Fibroblast of the conjunctiva (primary cell): ENCODE measurements at regions not wholly inside any gene's neighbourhood (a gene's known extent, or its start where the extent isn't known, plus 50 kb on each side); places are given as distances from the start of the nearest gene placed in this dataset.
"Not testable (repeated sequence)": the region's sequence is repeated elsewhere in the genome, so short reads cannot be mapped to it uniquely, and the experiment has no call there.

Experiments
- DNase-seq: peaks from one replicate; pipeline ENCODE4 v3.0.0-alpha.2; 2010; ENCODE audit warnings: low read depth

GRCh38 chr15:69602921-69603320 lies 150.3 kb downstream of the RPLP1 start:
- no peak for DNase-seq

GRCh38 chr15:69603369-69604071 lies 150.9 kb downstream of the RPLP1 start:
- DNase-seq, result no peak

GRCh38 chr15:69604072-69604411 lies 151.4 kb downstream of the RPLP1 start:
- no peak for DNase-seq

- no peak for DNase-seq
These were observed 153.5 kb downstream of the RPLP1 start for GRCh38 chr15:69606144-69606543.

- DNase-seq, result no peak
These were observed 154.4 kb downstream of the RPLP1 start for GRCh38 chr15:69606921-69607500.

GRCh38 chr15:69608661-69609060 lies 156.0 kb downstream of the RPLP1 start:
- no peak for DNase-seq

- no peak for DNase-seq
These were observed 156.6 kb downstream of the RPLP1 start for GRCh38 chr15:69609176-69609575.

- no peak for DNase-seq
These were observed 157.2 kb downstream of the RPLP1 start for GRCh38 chr15:69609776-69610175.

GRCh38 chr15:69610277-69610676 lies 157.7 kb downstream of the RPLP1 start:
- no peak for DNase-seq

GRCh38 chr15:69610858-69611257 lies 158.2 kb downstream of the RPLP1 start:
- DNase-seq, result no peak

- DNase-seq, result no peak
These were observed 159.5 kb downstream of the RPLP1 start for GRCh38 chr15:69612112-69612511.

- no peak for DNase-seq
These were observed 160.6 kb downstream of the RPLP1 start for GRCh38 chr15:69613182-69613581.

- no peak for DNase-seq
These were observed 161.4 kb downstream of the RPLP1 start for GRCh38 chr15:69613988-69614387.

GRCh38 chr15:69615736-69616135 lies 163.1 kb downstream of the RPLP1 start:
- no peak for DNase-seq

GRCh38 chr15:69616558-69616957 lies 163.9 kb downstream of the RPLP1 start:
- DNase-seq, result no peak

GRCh38 chr15:69617144-69617543 lies 164.5 kb downstream of the RPLP1 start:
- DNase-seq, result not testable (repeated sequence)

- no peak for DNase-seq
These were observed 171.0 kb downstream of the RPLP1 start for GRCh38 chr15:69623392-69624154.

GRCh38 chr15:69624155-69624520 lies 171.5 kb downstream of the RPLP1 start:
- no peak for DNase-seq

- no peak for DNase-seq
These were observed 172.2 kb downstream of the RPLP1 start for GRCh38 chr15:69624816-69625215.

GRCh38 chr15:69625328-69625727 lies 172.7 kb downstream of the RPLP1 start:
- no peak for DNase-seq

- no peak for DNase-seq
These were observed 173.8 kb downstream of the RPLP1 start for GRCh38 chr15:69626095-69627066.

- DNase-seq, result no peak
These were observed 175.0 kb downstream of the RPLP1 start for GRCh38 chr15:69627548-69628158.
